Effector memory CD4-positive, alpha-beta T cell (primary cell): ENCODE measurements at regions not wholly inside any gene's neighbourhood (a gene's known extent, or its start where the extent isn't known, plus 50 kb on each side); places are given as distances from the start of the nearest gene placed in this dataset.

Experiments used
- DNase-seq, 3 donors: peaks; one replicate each; pipeline ENCODE4 v3.0.0-alpha.2; 2020
- H3K27ac ChIP-seq: 2 replicates; pipeline ENCODE4 v1.7.0; 2013; ENCODE audit warnings: mild to moderate bottlenecking, low read length, moderate library complexity; ENCODE audit not compliant: insufficient read depth, poor library complexity, severe bottlenecking
- H3K27me3 ChIP-seq: replicated peaks from 2 replicates; pipeline ENCODE4 v1.7.0; 2013; ENCODE audit warnings: mild to moderate bottlenecking, low read length; ENCODE audit not compliant: insufficient read depth, control insufficient read depth, poor library complexity, severe bottlenecking
- H3K36me3 ChIP-seq: 2 replicates; pipeline ENCODE4 v1.7.0; 2013; ENCODE audit warnings: mild to moderate bottlenecking, low read length, moderate library complexity; ENCODE audit not compliant: control insufficient read depth, insufficient read depth
- H3K4me1 ChIP-seq: 2 replicates; pipeline ENCODE4 v1.7.0; 2013; ENCODE audit warnings: low read length, mild to moderate bottlenecking; ENCODE audit not compliant: control insufficient read depth, insufficient read depth, poor library complexity, severe bottlenecking
- H3K4me3 ChIP-seq: 2 replicates; pipeline ENCODE4 v1.7.0; 2013; ENCODE audit warnings: low read length, low read depth, mild to moderate bottlenecking; ENCODE audit not compliant: insufficient read depth, poor library complexity, severe bottlenecking
- H3K9me3 ChIP-seq: 2 replicates; pipeline ENCODE4 v1.7.0; 2013; ENCODE audit warnings: mild to moderate bottlenecking, low read length, moderate library complexity; ENCODE audit not compliant: control insufficient read depth

DNA sequence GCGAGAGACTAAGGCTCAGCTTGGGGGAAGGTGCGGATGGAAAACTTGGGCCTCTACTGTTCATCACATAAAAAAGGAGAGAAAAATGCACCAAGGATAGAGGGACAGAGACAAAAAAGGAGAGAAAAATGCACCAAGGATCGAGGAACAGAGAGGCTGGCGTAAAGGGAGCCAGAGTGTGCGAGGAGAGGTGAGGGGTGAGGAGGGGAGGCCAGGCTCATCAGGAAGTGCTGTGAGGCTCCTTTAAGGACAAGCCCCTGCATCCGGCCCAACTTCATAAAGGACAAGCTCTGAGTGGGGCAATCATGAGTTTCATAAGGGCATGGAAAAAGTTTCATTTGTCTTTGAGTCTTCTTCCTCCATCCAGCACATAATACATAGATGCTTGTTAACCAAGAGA is 117.2 kb upstream of the NXT1 start:
- DNase-seq = no peak
- Histone ChIP-seq H3K27ac (no peak overlapping the region), H3K9me3 (no peaks in the 10 kb centered on the region), H3K4me1 (no peaks in the 10 kb centered on the region), H3K36me3 (no peaks in the 10 kb centered on the region), H3K4me3 (no peak overlapping the region), H3K27me3 (no peaks in the 10 kb centered on the region)

DNA sequence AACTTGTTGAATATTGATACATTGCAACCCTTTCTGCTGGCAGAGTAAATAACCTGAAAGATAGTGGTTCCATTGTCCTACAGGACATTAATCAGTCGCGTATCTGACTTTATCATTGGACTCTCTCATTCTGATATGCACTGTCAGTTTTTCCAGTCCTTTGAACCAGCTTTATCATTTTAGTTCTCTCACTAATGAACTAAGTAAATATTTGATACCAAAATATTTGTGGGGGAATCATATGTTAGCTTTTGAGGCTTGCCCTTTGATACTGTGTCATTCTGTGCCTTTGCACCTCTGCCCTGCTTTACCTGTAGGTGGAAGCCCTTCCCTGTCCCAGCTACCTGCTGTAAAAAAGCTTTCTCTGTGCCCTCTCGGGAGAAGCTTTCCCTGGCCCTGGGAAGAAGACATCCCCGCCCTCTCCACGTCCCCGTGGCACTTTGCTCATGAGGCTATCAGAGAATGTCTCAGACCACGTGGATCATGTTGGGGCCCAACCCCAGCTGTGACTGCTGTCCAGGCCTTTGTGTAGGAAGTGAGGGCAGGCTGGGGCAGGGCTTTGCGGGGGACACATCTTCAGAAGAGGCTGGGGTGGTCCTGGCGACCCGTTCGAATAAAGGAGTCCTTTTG is 117.8 kb upstream of the NXT1 start:
- Histone ChIP-seq H3K4me3 (no peak overlapping the region), H3K4me1 (no peaks in the 10 kb centered on the region), H3K36me3 (no peaks in the 10 kb centered on the region), H3K27me3 (no peaks in the 10 kb centered on the region), H3K27ac (no peak overlapping the region), H3K9me3 (no peaks in the 10 kb centered on the region)
- DNase-seq = no peak

DNA sequence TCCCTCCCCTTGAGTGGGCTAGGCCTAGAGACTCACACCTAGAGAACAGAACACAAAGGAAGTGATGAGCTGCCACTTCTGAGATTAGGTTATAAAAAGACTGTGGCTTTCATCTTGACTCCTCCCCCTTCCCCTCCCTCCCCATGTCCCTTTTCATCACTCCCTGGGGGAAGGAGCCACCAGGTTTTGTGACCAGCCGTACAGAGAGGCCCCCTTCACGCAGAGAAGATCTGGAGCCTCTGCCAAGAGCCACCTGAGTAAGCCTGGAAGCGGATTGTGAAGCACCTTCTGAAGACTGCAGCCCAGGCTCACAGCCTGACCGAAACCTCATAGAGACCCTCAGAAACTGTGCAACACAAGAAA is 118.4 kb upstream of the NXT1 start:
- DNase-seq = no peak
- Histone ChIP-seq H3K27me3 (no peaks in the 10 kb centered on the region), H3K9me3 (no peaks in the 10 kb centered on the region), H3K4me1 (no peaks in the 10 kb centered on the region), H3K27ac (no peak overlapping the region), H3K36me3 (no peaks in the 10 kb centered on the region), H3K4me3 (no peak overlapping the region)

GRCh38 chr20:23231561-23232218 is 118.9 kb upstream of the NXT1 start:
- DNase-seq = no peak
- no peaks in the 10 kb centered on the region for H3K4me1 ChIP-seq

DNA sequence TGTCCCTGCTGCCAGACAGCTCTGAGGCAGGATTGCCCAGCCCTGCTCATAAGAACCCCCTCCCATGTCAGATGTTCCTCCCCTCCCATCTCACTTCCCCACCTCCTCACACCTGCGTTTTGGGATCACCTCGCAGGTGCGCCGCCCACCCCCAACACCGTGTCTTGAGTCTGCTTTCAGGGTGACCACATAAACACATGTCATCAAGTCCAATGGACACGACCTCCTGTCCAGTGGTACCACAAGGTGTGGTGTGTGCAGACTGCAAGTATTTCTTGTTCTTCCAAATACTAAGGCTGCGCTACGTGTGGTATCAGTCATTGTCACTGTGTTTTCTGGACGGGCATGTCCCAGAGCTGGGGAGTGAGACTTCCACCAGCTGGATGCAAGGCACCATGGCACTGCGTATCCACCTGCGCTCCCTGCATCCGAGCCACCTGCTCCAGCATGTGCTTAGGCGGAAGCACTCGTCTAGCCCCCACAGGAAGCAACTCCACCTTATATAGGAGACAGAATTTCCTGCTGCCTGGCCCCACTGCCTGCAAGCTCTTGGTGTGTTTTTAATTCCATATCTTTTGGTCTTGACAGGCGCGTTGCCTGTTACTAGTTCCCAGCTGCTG is 119.7 kb upstream of the NXT1 start:
- H3K4me3 ChIP-seq = no peak overlapping the region
- H3K9me3 ChIP-seq = no peaks in the 10 kb centered on the region
- no peaks in the 10 kb centered on the region for H3K27me3 ChIP-seq
- H3K4me1 ChIP-seq = no peaks in the 10 kb centered on the region
- no peaks in the 10 kb centered on the region for H3K36me3 ChIP-seq
- no peak overlapping the region for H3K27ac ChIP-seq
- no peak for DNase-seq

More at GRCh38 chr20:23231561-23232218, 118.9 kb upstream of the NXT1 start:
- no peaks in the 10 kb centered on the region for H3K36me3 ChIP-seq
- no peak overlapping the region for H3K27ac ChIP-seq
- no peaks in the 10 kb centered on the region for H3K27me3 ChIP-seq
- H3K4me3 ChIP-seq = no peak overlapping the region
- no peaks in the 10 kb centered on the region for H3K9me3 ChIP-seq

- no peak for DNase-seq
- Histone ChIP-seq H3K27ac (no peak overlapping the region), H3K4me1 (no peaks in the 10 kb centered on the region), H3K27me3 (no peaks in the 10 kb centered on the region), H3K36me3 (no peaks in the 10 kb centered on the region), H3K9me3 (no peaks in the 10 kb centered on the region), H3K4me3 (no peak overlapping the region)
Observed at GRCh38 chr20:23229989-23230388, 120.6 kb upstream of the NXT1 start.

DNA sequence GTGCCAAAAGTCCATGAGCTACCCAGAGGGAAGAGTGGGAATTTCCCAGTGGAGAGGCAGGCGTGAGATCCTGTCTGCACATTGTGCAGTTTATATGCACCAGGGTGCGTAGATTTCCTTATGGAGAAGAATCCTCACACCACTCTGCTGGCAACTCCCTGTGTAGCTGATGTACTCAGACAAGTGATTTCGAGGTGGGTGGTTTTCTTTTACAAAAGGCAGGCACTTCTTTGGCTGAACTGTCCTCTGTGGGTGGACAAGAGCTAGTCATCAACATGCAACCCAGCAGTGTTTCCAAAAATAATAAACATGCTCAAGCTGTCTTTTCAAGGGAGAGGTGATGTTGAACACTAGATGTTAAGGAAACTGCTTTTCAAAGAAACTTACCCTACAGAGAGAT is 121.7 kb upstream of the NXT1 start:
- Histone ChIP-seq H3K4me3 (no peak overlapping the region), H3K36me3 (no peaks in the 10 kb centered on the region), H3K4me1 (no peaks in the 10 kb centered on the region), H3K9me3 (no peaks in the 10 kb centered on the region), H3K27me3 (no peaks in the 10 kb centered on the region), H3K27ac (no peak overlapping the region)
- DNase-seq = no peak

GRCh38 chr20:23227976-23228375 is 122.6 kb upstream of the NXT1 start:
- no peak overlapping the region for H3K27ac ChIP-seq
- H3K36me3 ChIP-seq = no peaks in the 10 kb centered on the region
- DNase-seq = no peak
- no peaks in the 10 kb centered on the region for H3K9me3 ChIP-seq
- no peaks in the 10 kb centered on the region for H3K4me1 ChIP-seq
- H3K4me3 ChIP-seq = no peak overlapping the region
- H3K27me3 ChIP-seq = no peaks in the 10 kb centered on the region

DNA sequence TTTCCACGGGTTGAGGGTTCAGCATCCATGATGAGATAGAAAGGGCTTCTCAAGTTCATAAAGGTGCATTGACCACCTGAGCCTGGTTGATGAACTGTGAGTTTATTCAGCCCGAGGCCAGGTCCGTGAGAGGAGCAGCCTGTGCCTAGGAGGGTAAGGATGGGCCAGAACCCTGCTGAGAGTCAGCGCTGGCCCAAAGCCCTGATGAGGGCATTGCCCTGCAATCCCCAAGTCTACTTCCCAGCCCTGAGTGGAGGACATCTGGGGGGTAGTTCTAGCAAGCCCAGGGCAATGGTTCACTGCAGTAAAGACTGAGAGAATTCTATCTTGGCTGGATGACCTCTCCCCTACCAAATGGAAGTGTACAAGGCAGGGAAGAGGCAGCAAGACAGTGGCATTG is 123.3 kb upstream of the NXT1 start:
- DNase-seq = no peak
- Histone ChIP-seq H3K27me3 (no peaks in the 10 kb centered on the region), H3K36me3 (no peaks in the 10 kb centered on the region), H3K9me3 (no peaks in the 10 kb centered on the region), H3K4me3 (no peak overlapping the region), H3K4me1 (no peaks in the 10 kb centered on the region), H3K27ac (no peak overlapping the region)

GRCh38 chr20:23226612-23227265 is 123.9 kb upstream of the NXT1 start:
- Histone ChIP-seq H3K27ac (no peak overlapping the region), H3K4me1 (no peaks in the 10 kb centered on the region), H3K36me3 (no peaks in the 10 kb centered on the region), H3K4me3 (no peak overlapping the region), H3K27me3 (no peaks in the 10 kb centered on the region), H3K9me3 (no peaks in the 10 kb centered on the region)
- no peak for DNase-seq
